ENCODE measurements at regions not wholly inside any gene's neighbourhood (a gene's known extent, or its start where the extent isn't known, plus 50 kb on each side); places are given as distances from the start of the nearest gene placed in this dataset.

GRCh38 chr2:80893711-80894110 lies 589.2 kb upstream of the LRRTM1 start:
- TF ChIP-seq POLR2A (IDR thresholded peaks at IDR 0.05) (no peak), CTCF (IDR thresholded peaks at IDR 0.05) (no peak), EP300 (IDR thresholded peaks at IDR 0.05) (no peak)

All from ovary (tissue), 3 donors.